Astrocyte of the cerebellum (primary cell): ENCODE measurements at regions not wholly inside any gene's neighbourhood (a gene's known extent, or its start where the extent isn't known, plus 50 kb on each side); places are given as distances from the start of the nearest gene placed in this dataset.

Experiments used
- DNase-seq: peaks from one replicate; pipeline ENCODE4 v3.0.0-alpha.2; 2011; ENCODE audit warnings: low read depth
- H3K4me3 ChIP-seq: 2 replicates; pipeline ENCODE4 v1.5.1; 2011; ENCODE audit warnings: mild to moderate bottlenecking, low read depth, low read length, moderate library complexity
- in situ Hi-C: cut with HindIII; loops from 2 replicates; pipeline ENCODE4 v1.10.0; 2017; ENCODE audit warnings: low sequenced_read_pairs
- TF ChIP-seq, protein P1 (sequence below): IDR thresholded peaks from 2 replicates; pipeline ENCODE4 v1.5.1; 2012; ENCODE audit warnings: low read length, low read depth, moderate library complexity, mild to moderate bottlenecking; ENCODE audit errors: missing control alignments

- no peak for DNase-seq
- TF ChIP-seq, protein P1, sequence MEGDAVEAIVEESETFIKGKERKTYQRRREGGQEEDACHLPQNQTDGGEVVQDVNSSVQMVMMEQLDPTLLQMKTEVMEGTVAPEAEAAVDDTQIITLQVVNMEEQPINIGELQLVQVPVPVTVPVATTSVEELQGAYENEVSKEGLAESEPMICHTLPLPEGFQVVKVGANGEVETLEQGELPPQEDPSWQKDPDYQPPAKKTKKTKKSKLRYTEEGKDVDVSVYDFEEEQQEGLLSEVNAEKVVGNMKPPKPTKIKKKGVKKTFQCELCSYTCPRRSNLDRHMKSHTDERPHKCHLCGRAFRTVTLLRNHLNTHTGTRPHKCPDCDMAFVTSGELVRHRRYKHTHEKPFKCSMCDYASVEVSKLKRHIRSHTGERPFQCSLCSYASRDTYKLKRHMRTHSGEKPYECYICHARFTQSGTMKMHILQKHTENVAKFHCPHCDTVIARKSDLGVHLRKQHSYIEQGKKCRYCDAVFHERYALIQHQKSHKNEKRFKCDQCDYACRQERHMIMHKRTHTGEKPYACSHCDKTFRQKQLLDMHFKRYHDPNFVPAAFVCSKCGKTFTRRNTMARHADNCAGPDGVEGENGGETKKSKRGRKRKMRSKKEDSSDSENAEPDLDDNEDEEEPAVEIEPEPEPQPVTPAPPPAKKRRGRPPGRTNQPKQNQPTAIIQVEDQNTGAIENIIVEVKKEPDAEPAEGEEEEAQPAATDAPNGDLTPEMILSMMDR, result no peak
- in situ Hi-C loops, result no loop called here
- no peak overlapping the region for H3K4me3 ChIP-seq
Observed at GRCh38 chr10:105609451-105609850, 968.4 kb downstream of the SORCS3 start.

- in situ Hi-C loops, result no loop called here
- TF ChIP-seq, protein P1, result no peak
- DNase-seq, result no peak
- no peak overlapping the region for H3K4me3 ChIP-seq
Observed at GRCh38 chr10:105605918-105606317, 964.8 kb downstream of the SORCS3 start.

- no peak for DNase-seq
- TF ChIP-seq, protein P1, result no peak
- in situ Hi-C loops, result no loop called here
- no peak overlapping the region for H3K4me3 ChIP-seq
Observed at GRCh38 chr10:105605104-105605503, 964.0 kb downstream of the SORCS3 start.

DNA sequence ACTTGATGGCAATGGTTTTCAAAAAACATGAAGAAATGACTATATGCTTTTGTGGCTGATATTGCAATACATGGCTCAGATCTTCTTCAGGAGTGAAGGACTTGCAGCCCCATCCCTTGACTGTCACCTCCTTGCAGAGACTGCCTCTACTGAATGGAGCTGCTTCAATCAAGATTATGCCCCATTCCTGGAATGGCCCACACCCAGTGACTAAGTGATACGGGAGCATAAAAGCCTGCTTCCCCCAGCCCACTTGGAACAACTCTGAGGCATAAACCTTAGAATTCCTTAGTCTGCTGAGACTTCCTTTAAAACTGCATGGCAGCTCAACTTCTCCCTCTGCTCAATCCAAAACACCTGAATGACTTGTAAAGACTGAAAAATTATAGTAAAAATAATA, 957.1 kb downstream of the SORCS3 start:
- TF ChIP-seq, protein P1, result no peak
- in situ Hi-C loops, result no loop called here
- DNase-seq, result no peak
- H3K4me3 ChIP-seq, result no peak overlapping the region

DNA sequence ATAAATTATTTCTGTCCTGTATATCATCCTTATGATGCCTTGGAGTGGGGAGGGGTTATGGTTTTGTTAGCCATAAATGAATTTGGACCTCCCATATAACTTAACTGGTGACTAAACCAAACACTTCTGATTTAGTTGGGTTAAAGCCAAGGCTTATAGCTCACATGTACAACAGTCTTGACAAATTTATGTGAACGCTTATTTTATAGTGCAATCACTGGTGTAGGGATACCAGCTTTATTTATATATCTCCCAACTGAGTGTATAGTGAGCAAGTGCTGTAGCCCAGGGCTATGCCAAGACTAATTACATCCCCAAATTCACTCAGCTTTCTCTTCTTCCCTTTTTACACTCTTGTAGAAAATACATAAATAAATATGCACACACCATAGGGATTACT, 956.2 kb downstream of the SORCS3 start:
- in situ Hi-C loops, result no loop called here
- no peak overlapping the region for H3K4me3 ChIP-seq
- TF ChIP-seq, protein P1, result no peak
- no peak for DNase-seq

GRCh38 chr10:105596749-105597148, 955.7 kb downstream of the SORCS3 start:
- DNase-seq, result no peak
- TF ChIP-seq, protein P1, result no peak
- in situ Hi-C loops, result no loop called here
- H3K4me3 ChIP-seq, result no peak overlapping the region

GRCh38 chr10:105594296-105594695, 953.2 kb downstream of the SORCS3 start:
- no peak for DNase-seq
- in situ Hi-C loops, result no loop called here
- TF ChIP-seq, protein P1, result no peak
- H3K4me3 ChIP-seq, result no peak overlapping the region
